ENCODE measurements at regions not wholly inside any gene's neighbourhood (a gene's known extent, or its start where the extent isn't known, plus 50 kb on each side); places are given as distances from the start of the nearest gene placed in this dataset.

DNA sequence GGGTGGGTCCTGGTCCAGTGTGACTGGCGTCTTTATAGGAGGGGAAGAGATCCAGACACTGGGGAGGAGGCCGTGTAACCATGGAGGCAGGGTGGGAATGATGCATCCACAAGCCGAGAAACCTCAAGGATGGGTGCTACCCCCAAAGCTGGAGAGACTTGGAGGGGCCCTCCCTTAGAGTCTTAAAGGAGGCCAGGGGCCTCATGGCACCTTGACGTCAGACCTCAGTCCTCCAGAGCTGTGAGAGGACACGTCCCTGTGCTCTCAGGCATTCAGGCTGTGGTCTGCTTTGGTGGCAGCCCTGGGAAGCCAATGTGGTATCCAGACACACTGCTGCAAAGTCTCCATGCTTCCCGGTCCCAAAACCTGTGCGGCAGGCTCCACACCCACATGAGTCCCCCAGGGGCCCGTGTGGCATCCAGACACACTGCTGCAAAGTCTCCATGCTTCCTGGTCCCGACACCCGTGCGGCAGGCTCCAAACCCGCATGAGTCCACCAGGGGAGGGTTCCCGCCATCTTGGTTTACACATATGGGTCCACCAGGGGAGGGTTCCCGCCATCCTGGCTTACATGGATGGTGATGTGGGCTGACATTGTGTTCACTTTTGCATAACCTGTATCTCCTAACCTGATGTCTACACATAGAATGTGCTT is 278.0 kb downstream of the SMOC2 start:
- POLR2A ChIA-PET: no interaction called here
- CTCF ChIA-PET: no interaction called here

Data from activated CD8-positive, alpha-beta memory T cell treated with anti-CD3 and anti-CD28 coated beads for 36 hours (primary cell).